ENCODE measurements at regions not wholly inside any gene's neighbourhood (a gene's known extent, or its start where the extent isn't known, plus 50 kb on each side); places are given as distances from the start of the nearest gene placed in this dataset.

DNA sequence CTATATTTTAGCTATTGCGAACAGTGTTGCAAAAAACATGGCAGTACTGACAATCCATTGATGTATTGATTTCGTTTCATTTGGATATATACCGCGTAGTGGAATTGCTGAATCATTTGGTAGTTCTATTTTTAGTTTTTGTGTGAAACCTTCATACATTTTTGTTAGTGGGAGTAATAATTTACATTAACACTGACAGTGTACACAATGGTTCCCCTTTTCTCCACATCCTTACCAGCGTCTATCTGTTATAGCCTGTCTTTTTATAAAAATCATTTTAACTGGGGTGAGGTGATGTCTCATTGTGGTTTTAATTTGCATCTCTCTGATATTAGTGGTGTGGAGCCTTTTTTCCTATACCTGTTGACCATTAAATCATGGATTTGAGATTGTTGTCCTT is 392.4 kb upstream of the ALCAM start:
- TF ChIP-seq, protein P1, sequence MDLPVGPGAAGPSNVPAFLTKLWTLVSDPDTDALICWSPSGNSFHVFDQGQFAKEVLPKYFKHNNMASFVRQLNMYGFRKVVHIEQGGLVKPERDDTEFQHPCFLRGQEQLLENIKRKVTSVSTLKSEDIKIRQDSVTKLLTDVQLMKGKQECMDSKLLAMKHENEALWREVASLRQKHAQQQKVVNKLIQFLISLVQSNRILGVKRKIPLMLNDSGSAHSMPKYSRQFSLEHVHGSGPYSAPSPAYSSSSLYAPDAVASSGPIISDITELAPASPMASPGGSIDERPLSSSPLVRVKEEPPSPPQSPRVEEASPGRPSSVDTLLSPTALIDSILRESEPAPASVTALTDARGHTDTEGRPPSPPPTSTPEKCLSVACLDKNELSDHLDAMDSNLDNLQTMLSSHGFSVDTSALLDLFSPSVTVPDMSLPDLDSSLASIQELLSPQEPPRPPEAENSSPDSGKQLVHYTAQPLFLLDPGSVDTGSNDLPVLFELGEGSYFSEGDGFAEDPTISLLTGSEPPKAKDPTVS (IDR thresholded peaks at IDR 0.05; ENCODE audit: low read depth, low read length) = no peak
- TF ChIP-seq, protein P2, sequence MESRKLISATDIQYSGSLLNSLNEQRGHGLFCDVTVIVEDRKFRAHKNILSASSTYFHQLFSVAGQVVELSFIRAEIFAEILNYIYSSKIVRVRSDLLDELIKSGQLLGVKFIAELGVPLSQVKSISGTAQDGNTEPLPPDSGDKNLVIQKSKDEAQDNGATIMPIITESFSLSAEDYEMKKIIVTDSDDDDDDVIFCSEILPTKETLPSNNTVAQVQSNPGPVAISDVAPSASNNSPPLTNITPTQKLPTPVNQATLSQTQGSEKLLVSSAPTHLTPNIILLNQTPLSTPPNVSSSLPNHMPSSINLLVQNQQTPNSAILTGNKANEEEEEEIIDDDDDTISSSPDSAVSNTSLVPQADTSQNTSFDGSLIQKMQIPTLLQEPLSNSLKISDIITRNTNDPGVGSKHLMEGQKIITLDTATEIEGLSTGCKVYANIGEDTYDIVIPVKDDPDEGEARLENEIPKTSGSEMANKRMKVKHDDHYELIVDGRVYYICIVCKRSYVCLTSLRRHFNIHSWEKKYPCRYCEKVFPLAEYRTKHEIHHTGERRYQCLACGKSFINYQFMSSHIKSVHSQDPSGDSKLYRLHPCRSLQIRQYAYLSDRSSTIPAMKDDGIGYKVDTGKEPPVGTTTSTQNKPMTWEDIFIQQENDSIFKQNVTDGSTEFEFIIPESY (IDR thresholded peaks at IDR 0.05) = no peak
- TF ChIP-seq BRCA1 (IDR thresholded peaks at IDR 0.05; ENCODE audit: low read depth, low read length) (no peak), HDAC6 (IDR thresholded peaks at IDR 0.05; ENCODE audit: unreplicated experiment) (no peak), TCF12 (IDR thresholded peaks at IDR 0.05; ENCODE audit: low read depth, low read length) (no peak)
